ENCODE measurements at regions not wholly inside any gene's neighbourhood (a gene's known extent, or its start where the extent isn't known, plus 50 kb on each side); places are given as distances from the start of the nearest gene placed in this dataset.

- H3K4me3 ChIP-seq = no peak overlapping the region
- no peak for ATAC-seq
- WGBS, 2 donors (ENCODE audit: low coverage in 1 of 2) = 90% methylated on average over 2 of the region's 6 CpGs; no CpG with 5 or more reads in 1 of the 2 donors
- H3K4me1 ChIP-seq = no peaks in the 10 kb centered on the region
- H3K27ac ChIP-seq = no peak overlapping the region
- TF ChIP-seq POLR2AphosphoS5 (IDR thresholded peaks at IDR 0.05) (no peak), EP300 (IDR thresholded peaks at IDR 0.05) (no peak), CTCF (IDR thresholded peaks at IDR 0.05) (no peak), POLR2A (IDR thresholded peaks at IDR 0.05) (no peak)
- no peaks in the 10 kb centered on the region for H3K27me3 ChIP-seq
- H3K9me3 ChIP-seq = no peaks in the 10 kb centered on the region
- H3K36me3 ChIP-seq = no peaks in the 10 kb centered on the region
Measured at GRCh38 chr4:105002278-105002677, 144.4 kb upstream of the TET2 start.

GRCh38 chr4:105014234-105014633 is 132.4 kb upstream of the TET2 start:
- Histone ChIP-seq H3K27me3 (no peaks in the 10 kb centered on the region), H3K4me1 (no peaks in the 10 kb centered on the region), H3K27ac (no peak overlapping the region), H3K36me3 (no peaks in the 10 kb centered on the region), H3K9me3 (no peaks in the 10 kb centered on the region), H3K4me3 (no peak overlapping the region)
- TF ChIP-seq CTCF (IDR thresholded peaks at IDR 0.05) (no peak), POLR2AphosphoS5 (IDR thresholded peaks at IDR 0.05) (no peak), POLR2A (IDR thresholded peaks at IDR 0.05) (no peak)
- no peak for ATAC-seq

DNA sequence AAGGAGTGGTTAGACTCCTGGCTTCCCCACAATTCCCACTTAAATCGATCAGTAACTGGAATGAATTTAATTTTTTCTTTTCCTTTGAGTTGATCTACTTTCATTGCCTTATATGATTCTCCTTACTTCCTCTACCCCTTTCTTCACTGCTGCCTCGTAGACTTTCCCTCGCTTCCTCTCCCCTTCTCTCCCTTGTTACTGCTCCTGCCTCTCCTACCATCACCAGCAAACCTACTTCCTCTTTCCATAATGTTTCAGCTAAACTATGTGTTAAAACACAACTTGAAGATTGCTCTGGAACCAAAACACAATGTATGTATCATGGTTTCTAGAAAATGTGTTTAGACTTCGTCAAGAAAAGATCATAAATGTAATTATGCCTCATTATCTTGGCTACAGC is 132.0 kb upstream of the TET2 start:
- Histone ChIP-seq H3K4me3 (no peak overlapping the region), H3K27me3 (no peaks in the 10 kb centered on the region), H3K4me1 (no peaks in the 10 kb centered on the region), H3K27ac (no peak overlapping the region), H3K36me3 (no peaks in the 10 kb centered on the region), H3K9me3 (no peaks in the 10 kb centered on the region)
- 64 to 65% methylated on average over 3 to 4 of the region's 4 CpGs for WGBS, 2 donors (ENCODE audit: low coverage in 1 of 2)
- no peak for ATAC-seq
- TF ChIP-seq POLR2AphosphoS5 (IDR thresholded peaks at IDR 0.05) = no peak
- TF ChIP-seq EP300 (IDR thresholded peaks at IDR 0.05) = no peak

- Histone ChIP-seq H3K27ac (no peak overlapping the region), H3K36me3 (no peaks in the 10 kb centered on the region), H3K4me3 (no peak overlapping the region), H3K9me3 (no peaks in the 10 kb centered on the region), H3K27me3 (no peaks in the 10 kb centered on the region), H3K4me1 (no peaks in the 10 kb centered on the region)
- TF ChIP-seq CTCF (IDR thresholded peaks at IDR 0.05) (no peak), EP300 (IDR thresholded peaks at IDR 0.05) (no peak), POLR2AphosphoS5 (IDR thresholded peaks at IDR 0.05) (no peak), POLR2A (IDR thresholded peaks at IDR 0.05) (no peak)
- WGBS, 2 donors (ENCODE audit: low coverage in 1 of 2) = 84% methylated on average over 3 of the region's 3 CpGs; no CpG with 5 or more reads in 1 of the 2 donors
- no peak for ATAC-seq
Measured at GRCh38 chr4:105015750-105016149, 130.9 kb upstream of the TET2 start.

- no peaks in the 10 kb centered on the region for H3K4me1 ChIP-seq
- no peaks in the 10 kb centered on the region for H3K36me3 ChIP-seq
- H3K27ac ChIP-seq = no peak overlapping the region
- TF ChIP-seq POLR2AphosphoS5 (IDR thresholded peaks at IDR 0.05) = no peak
- TF ChIP-seq POLR2A (IDR thresholded peaks at IDR 0.05) = no peak
- TF ChIP-seq EP300 (IDR thresholded peaks at IDR 0.05) = no peak
- TF ChIP-seq CTCF (IDR thresholded peaks at IDR 0.05) = no peak
- H3K27me3 ChIP-seq = no peaks in the 10 kb centered on the region
- 65% methylated on average over 4 of the region's 6 CpGs; no CpG with 5 or more reads in 1 of the 2 donors for WGBS, 2 donors (ENCODE audit: low coverage in 1 of 2)
- H3K9me3 ChIP-seq = peaks cover 0 to 24% (median 0%) of the 10 kb centered on the region in 3 donors
- H3K4me3 ChIP-seq = no peak overlapping the region
- no peak for ATAC-seq
Measured at GRCh38 chr4:105022811-105023667, 123.6 kb upstream of the TET2 start.
